WTC11 (cell line): ENCODE measurements at regions not wholly inside any gene's neighbourhood (a gene's known extent, or its start where the extent isn't known, plus 50 kb on each side); places are given as distances from the start of the nearest gene placed in this dataset.

ENCODE experiments used
- ATAC-seq: fragments of 200-7000 bp; cut with Tn5 transposase; 2 replicates; pipeline ENCODE4 v1.10.0; 2021; ENCODE audit warnings: mild to moderate bottlenecking, moderate library complexity
- CTCF ChIA-PET: fragments of 300-600 bp; sonication (Branson Sonifier 250); formaldehyde crosslinking; loops from one replicate; lab custom pipeline; 2021; ENCODE audit warnings: antibody characterized with exemption; lab: Charles Lee
- POLR2A ChIA-PET: fragments of 350-600 bp; sonication (Branson Sonifier 250); formaldehyde crosslinking; loops from one replicate; lab custom pipeline; 2021; ENCODE audit warnings: antibody characterized with exemption; lab: Charles Lee
- DNase-seq: peaks from one replicate; pipeline ENCODE4 v3.0.0; 2021; ENCODE audit warnings: low spot score
- H3K27ac Mint-ChIP-seq: 2 replicates; pipeline ENCODE4 v1.8.0; 2021; ENCODE audit warnings: mixed read lengths
- H3K27me3 Mint-ChIP-seq: 2 replicates; pipeline ENCODE4 v1.8.0; 2021; ENCODE audit warnings: low read depth, mild to moderate bottlenecking, moderate library complexity, mixed read lengths
- H3K36me3 Mint-ChIP-seq: 2 replicates; pipeline ENCODE4 v1.8.0; 2021; ENCODE audit warnings: mixed read lengths
- H3K4me1 Mint-ChIP-seq: 2 replicates; pipeline ENCODE4 v1.8.0; 2022; ENCODE audit warnings: mixed read lengths
- H3K4me3 Mint-ChIP-seq: 2 replicates; pipeline ENCODE4 v1.8.0; 2021; ENCODE audit warnings: mild to moderate bottlenecking, moderate library complexity, mixed read lengths
- H3K9me3 Mint-ChIP-seq: 2 replicates; pipeline ENCODE4 v1.8.0; 2021; ENCODE audit warnings: mixed read lengths
- ATF3 ChIP-seq: sonication (generic); formaldehyde crosslinking; conservative IDR thresholded peaks from 2 replicates; pipeline ENCODE4 v1.8.1; 2022; ENCODE audit warnings: mild to moderate bottlenecking, missing genetic modification reagents
- ERG ChIP-seq: fragments of 250-450 bp; sonication (Bioruptor Pico); IDR thresholded peaks from 2 replicates; pipeline ENCODE4 v1.8.0; 2021; ENCODE audit warnings: mild to moderate bottlenecking
- GABPB1 ChIP-seq: sonication (generic); formaldehyde crosslinking; IDR thresholded peaks from 2 replicates; pipeline ENCODE4 v1.8.1; 2023; ENCODE audit warnings: mild to moderate bottlenecking, missing genetic modification reagents
- GRHL2 ChIP-seq: fragments of 250-450 bp; sonication (Bioruptor Pico); IDR thresholded peaks from 2 replicates; pipeline ENCODE4 v1.8.0; 2022; ENCODE audit warnings: mild to moderate bottlenecking, moderate library complexity; ENCODE audit not compliant: insufficient replicate concordance, severe bottlenecking
- GTF2I ChIP-seq: fragments of 250-450 bp; sonication (Bioruptor Pico); conservative IDR thresholded peaks from 2 replicates; pipeline ENCODE4 v1.4.0; 2021; ENCODE audit warnings: mild to moderate bottlenecking
- HMGA2 ChIP-seq: fragments of 250-450 bp; sonication (Bioruptor Pico); IDR thresholded peaks from 2 replicates; pipeline ENCODE4 v1.4.0; 2021; ENCODE audit warnings: mild to moderate bottlenecking, moderate library complexity
- KAT7 ChIP-seq: sonication (generic); formaldehyde crosslinking; IDR thresholded peaks from 2 replicates; pipeline ENCODE4 v1.8.1; 2023; ENCODE audit warnings: missing genetic modification reagents, mild to moderate bottlenecking, borderline replicate concordance
- NFATC4 ChIP-seq: fragments of 250-450 bp; sonication (Bioruptor Pico); IDR thresholded peaks from 2 replicates; pipeline ENCODE4 v1.9.0; 2021; ENCODE audit warnings: mild to moderate bottlenecking
- NR1H2 ChIP-seq: sonication (generic); formaldehyde crosslinking; IDR thresholded peaks from 2 replicates; pipeline ENCODE4 v1.9.0; 2021; ENCODE audit warnings: mild to moderate bottlenecking, moderate library complexity, missing genetic modification reagents
- RELA ChIP-seq: sonication (generic); formaldehyde crosslinking; IDR thresholded peaks from 2 replicates; pipeline ENCODE4 v1.8.1; 2022; ENCODE audit warnings: missing genetic modification reagents, mild to moderate bottlenecking, borderline replicate concordance
- SMAD4 ChIP-seq: sonication (generic); formaldehyde crosslinking; IDR thresholded peaks from 2 replicates; pipeline ENCODE4 v1.8.0; 2022; ENCODE audit warnings: mild to moderate bottlenecking, missing genetic modification reagents
- ZMAT4 ChIP-seq: fragments of 250-450 bp; sonication (Bioruptor Pico); IDR thresholded peaks from 2 replicates; pipeline ENCODE4 v1.9.0; 2021; ENCODE audit warnings: mild to moderate bottlenecking
- ZNF121 ChIP-seq: sonication (generic); formaldehyde crosslinking; IDR thresholded peaks from 2 replicates; pipeline ENCODE4 v1.8.0; 2023; ENCODE audit warnings: missing genetic modification reagents
- ZNF138 ChIP-seq: sonication (generic); formaldehyde crosslinking; conservative IDR thresholded peaks from 2 replicates; pipeline ENCODE4 v1.8.1; 2022; ENCODE audit warnings: mild to moderate bottlenecking, moderate library complexity, missing genetic modification reagents
- ZNF219 ChIP-seq: sonication (generic); formaldehyde crosslinking; IDR thresholded peaks from 2 replicates; pipeline ENCODE4 v1.8.0; 2023; ENCODE audit warnings: missing genetic modification reagents, mild to moderate bottlenecking, borderline replicate concordance
- ZNF232 ChIP-seq: sonication (generic); formaldehyde crosslinking; IDR thresholded peaks from 2 replicates; pipeline ENCODE4 v1.8.0; 2022; ENCODE audit warnings: mild to moderate bottlenecking, missing genetic modification reagents
- ZNF317 ChIP-seq: sonication (generic); formaldehyde crosslinking; IDR thresholded peaks from 2 replicates; pipeline ENCODE4 v1.8.1; 2023; ENCODE audit warnings: low read depth, mild to moderate bottlenecking, moderate library complexity, missing genetic modification reagents, borderline replicate concordance
- ZNF512 ChIP-seq: sonication (generic); formaldehyde crosslinking; IDR thresholded peaks from 2 replicates; pipeline ENCODE4 v1.8.1; 2022; ENCODE audit warnings: missing genetic modification reagents, borderline replicate concordance
- TF ChIP-seq, protein P1 (sequence below): sonication (generic); formaldehyde crosslinking; IDR thresholded peaks from 2 replicates; pipeline ENCODE4 v1.8.1; 2023; ENCODE audit warnings: mild to moderate bottlenecking, missing genetic modification reagents
- TF ChIP-seq, protein P2 (sequence below): sonication (generic); formaldehyde crosslinking; IDR thresholded peaks from 2 replicates; pipeline ENCODE4 v1.8.1; 2022; ENCODE audit warnings: mild to moderate bottlenecking, moderate library complexity, missing genetic modification reagents
- TF ChIP-seq, protein P3 (sequence below): sonication (generic); formaldehyde crosslinking; IDR thresholded peaks from 2 replicates; pipeline ENCODE4 v1.8.0; 2022; ENCODE audit warnings: mild to moderate bottlenecking, missing genetic modification reagents

DNA sequence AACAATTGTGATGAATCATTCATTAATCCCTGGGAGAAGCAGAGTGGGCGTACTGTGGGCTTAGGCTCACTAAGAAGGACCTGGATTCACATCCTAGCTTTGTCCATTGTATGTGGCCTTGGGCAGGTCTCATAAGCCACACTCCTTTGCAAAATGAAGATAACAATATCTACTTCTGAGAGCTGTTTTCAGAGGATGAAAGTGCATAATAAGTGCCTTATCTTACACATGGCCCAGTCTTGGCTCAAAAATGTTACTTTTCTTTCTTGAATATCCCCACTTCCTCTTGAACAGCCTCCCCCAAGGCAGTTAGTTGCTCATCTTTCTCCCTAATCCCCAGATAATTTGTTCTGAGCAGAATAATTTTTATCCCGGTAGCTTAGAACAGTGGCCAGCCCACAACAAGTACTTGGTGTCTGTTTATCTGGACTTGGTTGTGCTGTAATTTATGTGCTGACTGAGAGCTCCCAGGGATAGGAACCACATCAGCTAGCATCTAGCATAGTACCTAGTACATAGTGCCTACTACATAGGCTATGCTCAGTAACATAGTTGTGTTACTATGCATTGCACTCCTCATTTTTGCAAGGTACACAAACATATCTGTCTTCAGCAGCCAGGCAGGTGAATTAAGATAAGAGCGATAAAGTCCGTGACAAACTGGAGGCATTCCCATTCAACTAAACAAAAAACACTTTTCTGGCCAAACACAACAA, 61.7 kb upstream of the NUDT4 start:
- no peak for TF ChIP-seq GTF2I
- no peak for TF ChIP-seq NR1H2 (CRISPR knock-in tag)
- no peak for TF ChIP-seq GRHL2 (CRISPR knock-in tag)
- TF ChIP-seq NFATC4 (CRISPR knock-in tag), result no peak
- no peak for TF ChIP-seq ZNF512 (CRISPR knock-in tag)
- no peak for TF ChIP-seq ZNF138
- no peak for TF ChIP-seq ZNF121
- no peak for TF ChIP-seq SMAD4
- Mint-ChIP-seq H3K4me1 (0 out of 2 replicates have a peak, but pooled peaks cover 4% of the 10 kb centered on the region), H3K36me3 (no peaks in the 10 kb centered on the region), H3K27ac (no peak overlapping the region), H3K9me3 (no peaks in the 10 kb centered on the region), H3K27me3 (no peaks in the 10 kb centered on the region), H3K4me3 (no peak overlapping the region)
- POLR2A ChIA-PET, result interaction anchor here (0.7 kb wide), 1 partner anchor 9 kb away, joined by 14 read pairs; no protein-coding TSS in a partner anchor
- ATAC-seq (no peak), DNase-seq (no peak)
- CTCF ChIA-PET, result interaction anchor here (1.2 kb wide), 2 partner anchors 19 to 218 kb away, joined by 4 read pairs; no protein-coding TSS in a partner anchor

DNA sequence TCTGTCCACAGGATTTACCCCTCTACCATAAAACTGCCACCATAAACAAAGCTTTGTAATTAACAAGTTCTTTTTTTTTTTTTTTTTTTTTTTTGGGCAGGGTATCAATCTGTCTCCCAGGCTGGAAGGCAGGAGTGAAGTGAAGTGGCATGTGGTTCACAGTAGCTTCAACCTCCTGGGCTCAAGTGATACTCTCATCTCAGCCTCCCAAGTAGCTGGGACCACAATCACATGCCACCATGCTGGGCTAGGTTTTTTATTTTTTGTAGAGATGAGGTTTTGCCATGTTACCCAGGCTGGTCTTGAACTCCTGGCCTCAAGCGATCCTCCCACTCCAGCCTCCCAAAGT, 61.1 kb upstream of the NUDT4 start:
- TF ChIP-seq RELA (CRISPR knock-in tag) (no peak), GABPB1 (no peak), ZNF121 (no peak), HMGA2 (no peak), NFATC4 (CRISPR knock-in tag) (no peak)
- TF ChIP-seq, all 79 proteins: peak for 0
- H3K4me3 Mint-ChIP-seq, result no peak overlapping the region
- no peaks in the 10 kb centered on the region for H3K9me3 Mint-ChIP-seq
- no peaks in the 10 kb centered on the region for H3K27me3 Mint-ChIP-seq
- 0 out of 2 replicates have a peak, but pooled peaks cover 4% of the 10 kb centered on the region for H3K4me1 Mint-ChIP-seq
- no peak for ATAC-seq
- H3K36me3 Mint-ChIP-seq, result no peaks in the 10 kb centered on the region
- ChIA-PET CTCF (interaction anchor here (1.2 kb wide), 1 partner anchor 19 kb away, joined by 4 read pairs; no protein-coding TSS in a partner anchor), POLR2A (interaction anchor here (0.7 kb wide), 1 partner anchor 10 kb away, joined by 14 read pairs; no protein-coding TSS in a partner anchor)
- DNase-seq, result no peak
- H3K27ac Mint-ChIP-seq, result no peak overlapping the region

- CTCF ChIA-PET, result interaction anchor here (1.2 kb wide), 1 partner anchor 20 kb away, joined by 4 read pairs; no protein-coding TSS in a partner anchor
- no peak overlapping the region for H3K27ac Mint-ChIP-seq
- TF ChIP-seq, protein P1, sequence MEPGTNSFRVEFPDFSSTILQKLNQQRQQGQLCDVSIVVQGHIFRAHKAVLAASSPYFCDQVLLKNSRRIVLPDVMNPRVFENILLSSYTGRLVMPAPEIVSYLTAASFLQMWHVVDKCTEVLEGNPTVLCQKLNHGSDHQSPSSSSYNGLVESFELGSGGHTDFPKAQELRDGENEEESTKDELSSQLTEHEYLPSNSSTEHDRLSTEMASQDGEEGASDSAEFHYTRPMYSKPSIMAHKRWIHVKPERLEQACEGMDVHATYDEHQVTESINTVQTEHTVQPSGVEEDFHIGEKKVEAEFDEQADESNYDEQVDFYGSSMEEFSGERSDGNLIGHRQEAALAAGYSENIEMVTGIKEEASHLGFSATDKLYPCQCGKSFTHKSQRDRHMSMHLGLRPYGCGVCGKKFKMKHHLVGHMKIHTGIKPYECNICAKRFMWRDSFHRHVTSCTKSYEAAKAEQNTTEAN (CRISPR knock-in tag), result no peak
- no peak for TF ChIP-seq NR1H2 (CRISPR knock-in tag)
- TF ChIP-seq ZNF317, result no peak
- TF ChIP-seq ZNF219 (CRISPR knock-in tag), result no peak
- TF ChIP-seq KAT7, result no peak
- TF ChIP-seq, protein P2, sequence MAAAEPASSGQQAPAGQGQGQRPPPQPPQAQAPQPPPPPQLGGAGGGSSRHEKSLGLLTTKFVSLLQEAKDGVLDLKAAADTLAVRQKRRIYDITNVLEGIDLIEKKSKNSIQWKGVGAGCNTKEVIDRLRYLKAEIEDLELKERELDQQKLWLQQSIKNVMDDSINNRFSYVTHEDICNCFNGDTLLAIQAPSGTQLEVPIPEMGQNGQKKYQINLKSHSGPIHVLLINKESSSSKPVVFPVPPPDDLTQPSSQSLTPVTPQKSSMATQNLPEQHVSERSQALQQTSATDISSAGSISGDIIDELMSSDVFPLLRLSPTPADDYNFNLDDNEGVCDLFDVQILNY, result no peak
- TF ChIP-seq ZNF232 (CRISPR knock-in tag), result no peak
- no peak for TF ChIP-seq ZNF121
- TF ChIP-seq ZMAT4 (CRISPR knock-in tag), result no peak
- no peak for TF ChIP-seq ERG (CRISPR knock-in tag)
- no peak for TF ChIP-seq ZNF512 (CRISPR knock-in tag)
- TF ChIP-seq ATF3 (CRISPR knock-in tag), result no peak
- TF ChIP-seq, protein P3, sequence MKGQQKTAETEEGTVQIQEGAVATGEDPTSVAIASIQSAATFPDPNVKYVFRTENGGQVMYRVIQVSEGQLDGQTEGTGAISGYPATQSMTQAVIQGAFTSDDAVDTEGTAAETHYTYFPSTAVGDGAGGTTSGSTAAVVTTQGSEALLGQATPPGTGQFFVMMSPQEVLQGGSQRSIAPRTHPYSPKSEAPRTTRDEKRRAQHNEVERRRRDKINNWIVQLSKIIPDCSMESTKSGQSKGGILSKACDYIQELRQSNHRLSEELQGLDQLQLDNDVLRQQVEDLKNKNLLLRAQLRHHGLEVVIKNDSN (CRISPR knock-in tag), result no peak
- TF ChIP-seq NFATC4 (CRISPR knock-in tag), result no peak
Observed at GRCh38 chr12:93317227-93317626, 60.5 kb upstream of the NUDT4 start.

More at GRCh38 chr12:93317227-93317626, 60.5 kb upstream of the NUDT4 start:
- DNase-seq, result no peak
- Mint-ChIP-seq H3K4me3 (no peak overlapping the region), H3K4me1 (0 out of 2 replicates have a peak, but pooled peaks cover 4% of the 10 kb centered on the region), H3K27me3 (no peaks in the 10 kb centered on the region), H3K9me3 (no peaks in the 10 kb centered on the region), H3K36me3 (no peaks in the 10 kb centered on the region)
- POLR2A ChIA-PET, result interaction anchor here (0.7 kb wide), 1 partner anchor 11 kb away, joined by 14 read pairs; no protein-coding TSS in a partner anchor
- ATAC-seq, result no peak
